ENCODE measurements at regions not wholly inside any gene's neighbourhood (a gene's known extent, or its start where the extent isn't known, plus 50 kb on each side); places are given as distances from the start of the nearest gene placed in this dataset.
A peak's percentile ranks its signal among the peaks of the same experiment; 100 is the strongest.

DNA sequence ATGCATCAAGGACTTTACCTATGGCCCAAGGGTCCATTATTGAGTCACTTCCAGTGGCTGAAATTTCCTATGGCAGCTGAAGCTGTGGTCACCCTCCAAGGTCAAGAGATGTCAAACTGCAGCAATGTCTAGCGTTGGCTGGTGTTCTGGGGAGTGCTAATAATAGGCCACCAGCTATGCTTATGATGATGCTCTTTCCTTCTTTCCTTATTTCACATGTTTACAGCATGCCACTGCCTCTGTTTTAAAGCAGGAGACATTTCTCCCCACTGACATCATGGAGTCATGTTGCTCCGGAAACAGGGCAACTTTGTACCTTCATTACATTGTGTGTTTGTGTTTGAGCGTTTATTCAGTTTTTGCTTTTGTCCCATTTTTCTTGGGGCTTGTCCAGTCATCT lies 62.6 kb upstream of the CYYR1 start:
- no peaks in the 10 kb centered on the region for H3K27me3 ChIP-seq
- H3K27ac ChIP-seq = no peak overlapping the region
- no peak for TF ChIP-seq POLR2A (IDR thresholded peaks at IDR 0.05)
- TF ChIP-seq, protein P1, sequence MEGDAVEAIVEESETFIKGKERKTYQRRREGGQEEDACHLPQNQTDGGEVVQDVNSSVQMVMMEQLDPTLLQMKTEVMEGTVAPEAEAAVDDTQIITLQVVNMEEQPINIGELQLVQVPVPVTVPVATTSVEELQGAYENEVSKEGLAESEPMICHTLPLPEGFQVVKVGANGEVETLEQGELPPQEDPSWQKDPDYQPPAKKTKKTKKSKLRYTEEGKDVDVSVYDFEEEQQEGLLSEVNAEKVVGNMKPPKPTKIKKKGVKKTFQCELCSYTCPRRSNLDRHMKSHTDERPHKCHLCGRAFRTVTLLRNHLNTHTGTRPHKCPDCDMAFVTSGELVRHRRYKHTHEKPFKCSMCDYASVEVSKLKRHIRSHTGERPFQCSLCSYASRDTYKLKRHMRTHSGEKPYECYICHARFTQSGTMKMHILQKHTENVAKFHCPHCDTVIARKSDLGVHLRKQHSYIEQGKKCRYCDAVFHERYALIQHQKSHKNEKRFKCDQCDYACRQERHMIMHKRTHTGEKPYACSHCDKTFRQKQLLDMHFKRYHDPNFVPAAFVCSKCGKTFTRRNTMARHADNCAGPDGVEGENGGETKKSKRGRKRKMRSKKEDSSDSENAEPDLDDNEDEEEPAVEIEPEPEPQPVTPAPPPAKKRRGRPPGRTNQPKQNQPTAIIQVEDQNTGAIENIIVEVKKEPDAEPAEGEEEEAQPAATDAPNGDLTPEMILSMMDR (IDR thresholded peaks at IDR 0.05) = no peak
- no peaks in the 10 kb centered on the region for H3K36me3 ChIP-seq
- no peak overlapping the region for H3K4me3 ChIP-seq
- ATAC-seq (no peak), DNase-seq (no peak)
- H3K4me1 ChIP-seq = no peaks in the 10 kb centered on the region
- 60 to 74% (median 67%) methylated on average over 3 of the region's 3 CpGs for WGBS, 4 donors
- intact Hi-C loops (cut with DNase I) = no loop called here
- peaks cover 0 to 31% (median 11%) of the 10 kb centered on the region in 12 donors for H3K9me3 ChIP-seq

GRCh38 chr21:26632691-26633090 lies 59.6 kb upstream of the CYYR1 start:
- H3K9me3 ChIP-seq = peaks cover 0 to 32% (median 11%) of the 10 kb centered on the region in 12 donors
- ATAC-seq (no peak), DNase-seq (no peak)
- no peak overlapping the region for H3K4me3 ChIP-seq
- no peaks in the 10 kb centered on the region for H3K4me1 ChIP-seq
- intact Hi-C loops (cut with DNase I) = no loop called here
- H3K36me3 ChIP-seq = no peaks in the 10 kb centered on the region
- TF ChIP-seq, protein P1 (IDR thresholded peaks at IDR 0.05) = no peak
- TF ChIP-seq POLR2A (IDR thresholded peaks at IDR 0.05) = no peak
- H3K27me3 ChIP-seq = no peaks in the 10 kb centered on the region
- WGBS, 4 donors = 48 to 79% (median 61%) methylated on average over 2 of the region's 2 CpGs
- no peak overlapping the region for H3K27ac ChIP-seq

- WGBS, 4 donors = 86 to 92% (median 92%) methylated on average over 14 of the region's 14 CpGs
- no peak for ATAC-seq
- intact Hi-C loops (cut with DNase I) = no loop called here
- no peak for TF ChIP-seq POLR2A (IDR thresholded peaks at IDR 0.05)
- TF ChIP-seq, protein P1 (IDR thresholded peaks at IDR 0.05) = no peak
- peak in 1 of 5 donors; percentile 40 for DNase-seq
- Histone ChIP-seq H3K4me3 (no peak overlapping the region), H3K27ac (no peak overlapping the region), H3K36me3 (no peaks in the 10 kb centered on the region), H3K4me1 (no peaks in the 10 kb centered on the region), H3K9me3 (peaks cover 0 to 24% (median under 1%) of the 10 kb centered on the region in 12 donors), H3K27me3 (no peaks in the 10 kb centered on the region)
These were observed 53.1 kb upstream of the CYYR1 start for GRCh38 chr21:26626187-26626586.

DNA sequence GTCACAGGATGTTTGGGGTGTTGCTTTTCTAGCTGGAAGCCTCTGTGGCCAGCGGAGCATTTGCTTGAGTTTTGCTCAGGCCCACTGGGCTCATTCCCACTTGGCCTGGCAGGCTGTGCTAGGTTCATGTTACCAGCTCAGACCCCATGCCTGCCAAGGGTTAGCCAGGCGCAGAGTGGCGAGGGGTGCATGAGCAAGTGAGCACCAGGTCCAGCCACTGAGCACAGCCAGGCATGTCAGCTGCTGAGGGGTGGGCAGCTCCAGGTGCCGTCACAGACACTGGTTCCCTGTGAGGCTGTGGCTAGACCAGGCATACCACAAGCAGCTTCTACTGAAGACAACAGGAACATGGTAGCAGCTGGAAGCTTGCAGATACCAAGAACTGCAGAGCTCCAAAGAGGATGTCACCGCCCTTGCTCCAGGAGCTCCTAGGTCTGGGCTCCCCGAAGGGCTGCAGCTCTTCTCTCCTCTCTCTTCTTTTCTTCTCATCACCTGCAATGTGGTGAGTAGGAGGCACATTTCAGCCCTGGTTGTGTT lies 52.0 kb upstream of the CYYR1 start:
- intact Hi-C loops (cut with DNase I) = no loop called here
- TF ChIP-seq, protein P1 (IDR thresholded peaks at IDR 0.05) = no peak
- no peak for TF ChIP-seq POLR2A (IDR thresholded peaks at IDR 0.05)
- H3K36me3 ChIP-seq = no peaks in the 10 kb centered on the region

More for the DNA sequence above, 52.0 kb upstream of the CYYR1 start:
- Histone ChIP-seq H3K27me3 (no peaks in the 10 kb centered on the region), H3K4me1 (no peaks in the 10 kb centered on the region), H3K4me3 (no peak overlapping the region), H3K27ac (no peak overlapping the region), H3K9me3 (peaks cover 0 to 14% (median 0%) of the 10 kb centered on the region in 12 donors)
- WGBS, 4 donors = 59 to 75% (median 73%) methylated on average over 6 of the region's 6 CpGs
- peak in 1 of 5 donors; percentile 39 for DNase-seq
- ATAC-seq = no peak

Measured in heart left ventricle (tissue), 16 donors.